Osteoblast (primary cell): ENCODE measurements at regions not wholly inside any gene's neighbourhood (a gene's known extent, or its start where the extent isn't known, plus 50 kb on each side); places are given as distances from the start of the nearest gene placed in this dataset.

Source experiments
- DNase-seq: peaks from one replicate; pipeline ENCODE4 v3.0.0; 2011; ENCODE audit warnings: low spot score, mixed read lengths; ENCODE audit not compliant: insufficient read length; ENCODE audit errors: missing footprints
- H2AFZ ChIP-seq: 2 replicates; pipeline ENCODE4 v1.6.0; 2011; ENCODE audit warnings: mild to moderate bottlenecking, low read length
- H3K27ac ChIP-seq: 2 replicates; pipeline ENCODE4 v1.5.1; 2011; ENCODE audit warnings: mild to moderate bottlenecking, low read depth, low read length, moderate library complexity
- H3K27me3 ChIP-seq: 2 replicates; pipeline ENCODE4 v1.6.0; 2012; ENCODE audit warnings: mild to moderate bottlenecking, control low read depth, inconsistent platforms, low read length, moderate library complexity; ENCODE audit not compliant: insufficient read depth
- H3K36me3 ChIP-seq: 2 replicates; pipeline ENCODE4 v1.5.1; 2011; ENCODE audit warnings: mild to moderate bottlenecking, low read length, control low read depth, moderate library complexity; ENCODE audit not compliant: insufficient read depth
- H3K4me1 ChIP-seq: 2 replicates; pipeline ENCODE4 v1.5.1; 2011; ENCODE audit warnings: mild to moderate bottlenecking, low read length, control low read depth, moderate library complexity; ENCODE audit not compliant: insufficient read depth
- H3K4me2 ChIP-seq: 2 replicates; pipeline ENCODE4 v1.6.0; 2011; ENCODE audit warnings: mild to moderate bottlenecking, low read length; ENCODE audit not compliant: insufficient read depth
- H3K4me3 ChIP-seq: fragments of 200-600 bp; sonication (generic); 3 replicates; pipeline ENCODE4 v1.5.1; 2012; ENCODE audit warnings: mild to moderate bottlenecking, low read length, inconsistent platforms; ENCODE audit not compliant: insufficient read depth
- H3K79me2 ChIP-seq: 2 replicates; pipeline ENCODE4 v1.6.0; 2012; ENCODE audit warnings: mild to moderate bottlenecking, low read length, control low read depth, inconsistent platforms; ENCODE audit not compliant: insufficient read depth
- H3K9me3 ChIP-seq: 2 replicates; pipeline ENCODE4 v1.5.1; 2011; ENCODE audit warnings: low read depth, low read length, control low read depth
- H4K20me1 ChIP-seq: 2 replicates; pipeline ENCODE4 v1.6.0; 2012; ENCODE audit warnings: mild to moderate bottlenecking, low read length, control low read depth; ENCODE audit not compliant: insufficient read depth
- TF ChIP-seq, protein P1 (sequence below): IDR thresholded peaks from 2 replicates; pipeline ENCODE4 v1.5.1; 2011; ENCODE audit warnings: mild to moderate bottlenecking, low read depth, low read length, moderate library complexity; ENCODE audit errors: extremely low read depth

DNA sequence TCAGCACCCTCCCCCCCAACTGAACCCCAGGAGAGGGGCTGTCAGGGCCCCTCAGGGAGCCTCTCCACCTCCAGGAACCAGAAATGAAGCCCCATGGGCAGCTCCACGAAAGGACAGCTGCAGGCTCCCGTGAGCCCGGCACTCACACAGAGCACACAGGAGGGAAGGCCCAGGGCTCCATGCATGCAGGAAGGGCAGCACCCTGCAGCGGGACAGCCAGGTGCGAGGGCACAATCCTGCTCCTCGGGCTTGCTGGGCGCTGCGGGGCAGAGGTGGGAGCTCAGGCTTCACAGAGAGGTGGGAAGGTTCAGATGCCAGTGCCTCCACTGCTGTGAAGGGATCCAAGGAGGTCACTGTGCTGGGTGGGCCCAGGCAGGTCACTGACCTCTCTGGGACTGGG, 90.0 kb downstream of the HMX1 start:
- no peaks in the 10 kb centered on the region for H3K79me2 ChIP-seq
- no peak overlapping the region for H3K4me3 ChIP-seq
- no peaks in the 10 kb centered on the region for H3K9me3 ChIP-seq
- TF ChIP-seq, protein P1, sequence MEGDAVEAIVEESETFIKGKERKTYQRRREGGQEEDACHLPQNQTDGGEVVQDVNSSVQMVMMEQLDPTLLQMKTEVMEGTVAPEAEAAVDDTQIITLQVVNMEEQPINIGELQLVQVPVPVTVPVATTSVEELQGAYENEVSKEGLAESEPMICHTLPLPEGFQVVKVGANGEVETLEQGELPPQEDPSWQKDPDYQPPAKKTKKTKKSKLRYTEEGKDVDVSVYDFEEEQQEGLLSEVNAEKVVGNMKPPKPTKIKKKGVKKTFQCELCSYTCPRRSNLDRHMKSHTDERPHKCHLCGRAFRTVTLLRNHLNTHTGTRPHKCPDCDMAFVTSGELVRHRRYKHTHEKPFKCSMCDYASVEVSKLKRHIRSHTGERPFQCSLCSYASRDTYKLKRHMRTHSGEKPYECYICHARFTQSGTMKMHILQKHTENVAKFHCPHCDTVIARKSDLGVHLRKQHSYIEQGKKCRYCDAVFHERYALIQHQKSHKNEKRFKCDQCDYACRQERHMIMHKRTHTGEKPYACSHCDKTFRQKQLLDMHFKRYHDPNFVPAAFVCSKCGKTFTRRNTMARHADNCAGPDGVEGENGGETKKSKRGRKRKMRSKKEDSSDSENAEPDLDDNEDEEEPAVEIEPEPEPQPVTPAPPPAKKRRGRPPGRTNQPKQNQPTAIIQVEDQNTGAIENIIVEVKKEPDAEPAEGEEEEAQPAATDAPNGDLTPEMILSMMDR = no peak
- H4K20me1 ChIP-seq = no peaks in the 10 kb centered on the region
- H3K27ac ChIP-seq = no peak overlapping the region
- H3K4me1 ChIP-seq = no peaks in the 10 kb centered on the region
- no peaks in the 10 kb centered on the region for H3K27me3 ChIP-seq
- no peak overlapping the region for H3K4me2 ChIP-seq
- no peak overlapping the region for H2AFZ ChIP-seq
- H3K36me3 ChIP-seq = no peaks in the 10 kb centered on the region
- no peak for DNase-seq

DNA sequence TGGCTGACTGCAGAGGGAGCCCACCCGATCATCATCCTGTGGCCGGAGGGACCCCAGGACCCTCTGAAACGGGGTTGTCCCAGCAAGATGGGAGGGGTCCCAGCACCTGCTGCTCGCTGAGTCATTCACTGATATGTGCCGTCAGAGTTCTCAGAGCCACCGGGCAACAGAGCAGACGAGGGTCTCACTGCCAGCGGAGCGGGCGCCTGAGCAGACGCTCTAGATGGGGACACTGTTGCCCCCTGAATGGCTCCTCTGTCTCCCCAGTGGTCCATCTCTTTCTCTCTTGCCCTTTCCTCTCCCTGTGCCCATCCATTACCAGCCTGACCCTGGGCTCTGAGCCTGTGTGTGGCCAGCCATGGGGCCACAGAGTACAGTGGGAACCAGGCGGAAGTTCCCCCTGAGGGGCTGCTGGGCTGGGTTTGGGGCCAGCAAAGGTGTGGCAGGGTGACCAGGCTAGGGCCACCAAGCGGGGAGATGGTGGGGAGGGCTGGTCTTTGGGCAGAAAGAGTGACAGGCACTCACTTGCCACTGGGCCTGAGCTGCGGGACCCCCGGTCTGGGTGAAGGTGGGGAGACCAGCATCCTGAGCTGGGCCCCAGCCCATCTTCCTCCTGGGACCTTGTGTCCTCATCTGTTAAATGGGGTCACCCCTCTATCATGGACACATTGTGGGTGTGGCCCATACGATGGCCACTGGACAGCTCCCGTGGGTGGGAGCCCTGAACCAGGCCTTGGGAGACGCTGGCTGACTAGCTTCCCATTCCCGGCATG, 90.9 kb downstream of the HMX1 start:
- H3K36me3 ChIP-seq = no peaks in the 10 kb centered on the region
- no peaks in the 10 kb centered on the region for H3K27me3 ChIP-seq
- no peak overlapping the region for H2AFZ ChIP-seq
- no peaks in the 10 kb centered on the region for H3K4me1 ChIP-seq
- no peak overlapping the region for H3K4me2 ChIP-seq
- H3K79me2 ChIP-seq = no peaks in the 10 kb centered on the region
- H3K27ac ChIP-seq = no peak overlapping the region
- DNase-seq = peak; percentile 64
- no peaks in the 10 kb centered on the region for H3K9me3 ChIP-seq
- no peaks in the 10 kb centered on the region for H4K20me1 ChIP-seq
- no peak overlapping the region for H3K4me3 ChIP-seq
- TF ChIP-seq, protein P1 = no peak

DNA sequence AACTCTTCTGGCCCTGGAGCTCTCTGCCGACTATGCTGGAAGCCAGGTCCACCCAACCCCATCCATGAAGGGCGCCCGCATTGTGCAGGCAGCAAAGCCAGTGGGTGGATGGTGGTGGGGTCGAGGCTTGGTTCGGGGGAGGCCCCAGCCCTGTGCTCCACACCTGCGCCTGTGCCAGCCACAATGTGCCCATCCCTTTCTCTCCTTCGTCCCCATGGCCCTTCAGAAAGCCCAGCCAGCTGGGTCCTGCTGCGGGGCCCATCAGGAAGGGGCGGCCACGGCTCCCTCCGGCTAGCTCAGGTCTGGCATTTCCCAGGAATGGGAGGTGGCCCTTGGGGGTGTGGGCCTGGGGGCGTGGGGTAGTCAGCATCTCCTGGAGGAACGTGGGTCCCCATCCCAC, 91.6 kb downstream of the HMX1 start:
- no peak overlapping the region for H3K27ac ChIP-seq
- H3K79me2 ChIP-seq = no peaks in the 10 kb centered on the region
- TF ChIP-seq, protein P1 = no peak
- no peaks in the 10 kb centered on the region for H3K27me3 ChIP-seq
- DNase-seq = no peak
- H2AFZ ChIP-seq = no peak overlapping the region
- H3K4me3 ChIP-seq = no peak overlapping the region
- no peaks in the 10 kb centered on the region for H3K36me3 ChIP-seq
- H3K4me1 ChIP-seq = no peaks in the 10 kb centered on the region
- H4K20me1 ChIP-seq = no peaks in the 10 kb centered on the region
- H3K9me3 ChIP-seq = no peaks in the 10 kb centered on the region
- no peak overlapping the region for H3K4me2 ChIP-seq

GRCh38 chr4:8779490-8779932, 92.1 kb downstream of the HMX1 start:
- Histone ChIP-seq H4K20me1 (no peaks in the 10 kb centered on the region), H3K27ac (no peak overlapping the region), H3K79me2 (no peaks in the 10 kb centered on the region), H3K4me2 (no peak overlapping the region), H3K9me3 (no peaks in the 10 kb centered on the region), H3K4me1 (no peaks in the 10 kb centered on the region), H3K4me3 (no peak overlapping the region), H3K36me3 (no peaks in the 10 kb centered on the region), H2AFZ (no peak overlapping the region), H3K27me3 (no peaks in the 10 kb centered on the region)
- DNase-seq = no peak
- TF ChIP-seq, protein P1 = no peak
